Right ventricle myocardium inferior (tissue), 1 donor: ENCODE measurements at regions not wholly inside any gene's neighbourhood (a gene's known extent, or its start where the extent isn't known, plus 50 kb on each side); places are given as distances from the start of the nearest gene placed in this dataset.
A peak's percentile ranks its signal among the peaks of the same experiment; 100 is the strongest.

Experiments
- ATAC-seq: fragments of 200-7000 bp; cut with Tn5 transposase; one replicate; pipeline ENCODE4 v1.9.1; 2020; ENCODE audit warnings: mild to moderate bottlenecking, moderate library complexity
- DNase-seq: peaks from one replicate; pipeline ENCODE4 v3.0.0; 2021; ENCODE audit errors: missing footprints
- intact Hi-C: fragments of 100-400 bp; cut with DNase I; formaldehyde crosslinking; loops from one replicate; pipeline ENCODE4 v1.11.0; 2022
- donor health status: DM: no; HTN: yes; CAD: no; lungs with severe emphysema.

- ATAC-seq (no peak), DNase-seq (no peak)
- intact Hi-C loops: no loop called here
Measured at GRCh38 chr11:115052601-115053000, 374.3 kb downstream of the NXPE2 start.

DNA sequence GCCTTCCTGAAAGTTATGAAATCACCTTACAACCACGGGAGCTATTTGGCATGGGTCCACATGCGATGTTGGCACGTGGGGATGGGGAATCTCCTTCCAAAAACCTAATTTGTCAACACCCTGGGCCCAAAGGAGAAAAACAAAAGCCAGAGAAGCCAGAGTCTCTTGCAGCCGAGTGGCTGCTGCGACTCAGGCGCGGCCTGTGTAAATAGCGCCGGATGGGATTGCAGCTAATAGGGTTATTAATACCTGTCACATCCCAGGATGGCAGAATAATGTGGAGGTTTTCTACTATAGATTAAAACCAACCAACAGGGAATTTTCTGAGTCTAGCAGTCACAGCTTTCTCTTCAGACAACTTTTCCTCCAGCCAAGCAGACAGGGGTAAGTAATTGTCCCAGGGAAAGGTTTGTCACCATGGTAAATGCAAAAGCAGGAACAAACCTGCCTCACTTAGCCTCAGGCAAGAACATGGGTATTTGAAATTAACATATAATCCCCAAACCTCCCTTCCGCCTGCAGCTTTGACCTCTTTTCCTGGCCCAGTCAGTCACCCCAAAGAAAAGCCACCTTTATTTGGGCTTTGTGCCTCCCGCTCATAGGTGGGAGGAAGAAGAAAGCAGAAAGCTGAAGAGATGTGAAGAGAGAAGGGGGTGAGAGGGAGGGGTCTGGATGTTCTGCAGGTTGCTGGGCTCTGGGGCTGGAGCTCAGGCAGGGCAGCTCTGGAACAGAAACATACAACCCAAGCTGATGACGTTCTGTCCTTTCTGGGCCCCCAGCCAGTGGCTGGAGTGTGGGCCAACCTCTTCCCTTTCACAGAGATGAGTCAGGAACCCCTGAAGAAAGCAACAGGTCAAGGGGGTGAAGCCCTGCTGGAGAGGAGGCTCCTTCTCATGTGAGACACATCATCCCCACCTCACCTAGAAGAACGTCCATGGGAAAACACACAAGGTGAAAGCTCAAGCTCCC lies 376.5 kb downstream of the NXPE2 start:
- no peak for DNase-seq
- intact Hi-C loops: no loop called here
- ATAC-seq: peak; percentile 67

GRCh38 chr11:115056514-115056913 lies 378.2 kb downstream of the NXPE2 start:
- no peak for ATAC-seq
- intact Hi-C loops: no loop called here
- DNase-seq: no peak

- ATAC-seq: no peak
- DNase-seq: no peak
- intact Hi-C loops: no loop called here
Measured at GRCh38 chr11:115060840-115061239, 382.5 kb downstream of the NXPE2 start.

GRCh38 chr11:115065314-115065713 lies 387.0 kb downstream of the NXPE2 start:
- ATAC-seq: no peak
- DNase-seq: no peak
- intact Hi-C loops: no loop called here

- no peak for ATAC-seq
- DNase-seq: no peak
- intact Hi-C loops: no loop called here
Measured at GRCh38 chr11:115065830-115066664, 387.7 kb downstream of the NXPE2 start.

DNA sequence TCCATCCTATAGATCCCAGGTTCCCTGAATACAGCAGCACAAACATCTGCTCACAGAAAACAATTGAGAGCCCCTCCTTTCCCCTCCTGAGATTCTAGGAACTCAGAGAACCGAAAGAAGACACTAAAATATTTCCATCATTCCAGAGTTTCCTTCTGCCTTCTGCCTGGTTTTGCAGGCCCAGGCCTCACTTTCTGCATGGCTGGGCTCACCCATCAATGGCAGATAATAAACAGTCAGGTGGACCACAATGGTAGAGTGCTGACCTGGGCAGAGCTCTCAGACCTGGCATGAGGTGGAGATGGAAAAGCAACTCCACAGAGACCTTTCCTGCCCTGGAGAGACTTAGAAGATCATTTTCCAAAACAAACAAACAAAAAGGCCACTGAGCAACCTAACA lies 389.1 kb downstream of the NXPE2 start:
- ATAC-seq (no peak), DNase-seq (no peak)
- intact Hi-C loops: no loop called here

GRCh38 chr11:115067900-115068530 lies 389.7 kb downstream of the NXPE2 start:
- DNase-seq (no peak), ATAC-seq (no peak)
- intact Hi-C loops: no loop called here

DNA sequence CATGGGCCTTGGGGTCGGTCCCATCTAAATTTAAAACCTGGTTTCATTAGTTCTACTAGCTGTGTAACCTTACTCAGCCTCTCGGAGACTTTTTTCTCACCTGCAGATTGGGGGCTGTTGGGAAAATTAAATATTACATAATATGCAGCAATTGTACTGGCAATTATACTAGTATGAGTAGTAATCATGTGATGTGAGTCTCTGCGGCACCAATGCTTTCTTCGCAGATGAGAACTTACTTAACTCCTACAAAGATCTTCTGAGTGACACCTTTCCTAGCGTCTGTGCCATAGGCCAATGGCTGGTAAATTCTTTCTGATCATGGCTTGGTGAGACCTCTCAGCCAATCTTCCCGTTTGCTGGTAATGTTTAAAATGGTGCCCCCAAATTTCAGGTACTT lies 391.3 kb downstream of the NXPE2 start:
- ATAC-seq (no peak), DNase-seq (no peak)
- intact Hi-C loops: no loop called here

DNA sequence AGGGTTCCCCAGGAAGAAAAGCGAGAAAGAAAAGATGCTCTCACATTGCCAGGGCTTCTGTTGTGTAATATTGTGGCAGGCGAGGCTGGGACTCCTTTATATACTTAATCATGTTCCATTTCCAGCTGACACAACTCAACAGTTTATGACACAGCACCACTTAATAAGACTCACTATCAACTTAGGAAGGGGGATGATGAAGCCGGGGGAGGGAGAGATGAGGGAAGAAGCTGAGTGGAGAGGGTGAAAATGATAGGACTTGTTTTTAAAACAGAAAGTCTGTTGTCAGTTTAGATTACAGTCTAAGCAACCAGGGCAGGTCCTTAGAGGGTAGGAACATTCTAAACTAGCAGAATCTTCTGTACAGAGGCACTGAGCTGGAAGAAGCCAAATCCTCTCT lies 397.0 kb downstream of the NXPE2 start:
- no peak for ATAC-seq
- intact Hi-C loops: no loop called here
- no peak for DNase-seq

- DNase-seq: no peak
- intact Hi-C loops: no loop called here
- no peak for ATAC-seq
Measured at GRCh38 chr11:115077740-115078139, 399.4 kb downstream of the NXPE2 start.

DNA sequence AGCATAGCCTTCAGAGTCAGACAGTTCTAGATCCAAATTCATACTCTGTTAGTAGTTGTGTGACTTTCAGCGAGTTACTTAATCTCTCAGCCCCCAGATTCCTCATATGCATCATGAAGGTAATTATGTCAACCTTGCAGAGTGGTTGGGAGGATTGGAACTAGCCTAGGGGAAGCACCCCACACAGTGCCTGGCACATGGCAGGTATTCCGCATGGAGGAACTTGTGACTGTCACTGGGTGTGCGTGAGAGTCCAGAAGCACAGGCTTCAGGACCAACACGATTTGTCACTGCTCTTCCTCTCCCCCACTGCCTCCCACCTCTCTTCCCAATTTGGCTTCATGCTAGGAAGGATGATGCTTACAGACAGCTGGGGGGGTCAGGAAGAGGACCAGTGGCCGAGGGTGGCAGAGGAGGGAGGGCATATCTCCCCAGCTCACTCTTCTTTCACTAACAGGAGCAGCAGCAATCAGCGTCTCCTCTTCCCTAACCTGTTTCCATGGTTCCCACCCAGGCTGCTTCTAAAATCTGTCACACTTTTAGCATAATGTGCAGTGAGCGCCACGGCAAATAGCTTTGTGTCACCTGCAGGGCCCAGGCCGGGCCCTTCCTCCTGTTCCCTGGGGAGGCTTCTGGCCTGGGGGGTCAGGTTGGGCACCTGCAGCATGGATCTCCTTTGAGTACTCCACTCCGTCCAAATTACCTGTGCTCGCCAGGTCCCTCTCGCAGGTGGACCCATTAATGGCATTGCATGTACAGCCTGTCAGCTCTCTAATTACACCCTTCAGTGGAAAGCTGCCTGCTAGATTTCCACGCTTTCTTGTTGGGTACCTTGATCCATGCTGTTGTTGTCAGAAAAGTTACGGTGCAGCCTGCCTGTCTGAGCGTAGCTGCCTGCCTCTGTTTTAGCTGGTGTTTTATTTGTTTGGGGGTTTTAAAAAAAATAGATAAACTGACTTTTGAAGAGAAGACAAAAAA lies 400.4 kb downstream of the NXPE2 start:
- intact Hi-C loops: no loop called here
- no peak for ATAC-seq
- DNase-seq: no peak

DNA sequence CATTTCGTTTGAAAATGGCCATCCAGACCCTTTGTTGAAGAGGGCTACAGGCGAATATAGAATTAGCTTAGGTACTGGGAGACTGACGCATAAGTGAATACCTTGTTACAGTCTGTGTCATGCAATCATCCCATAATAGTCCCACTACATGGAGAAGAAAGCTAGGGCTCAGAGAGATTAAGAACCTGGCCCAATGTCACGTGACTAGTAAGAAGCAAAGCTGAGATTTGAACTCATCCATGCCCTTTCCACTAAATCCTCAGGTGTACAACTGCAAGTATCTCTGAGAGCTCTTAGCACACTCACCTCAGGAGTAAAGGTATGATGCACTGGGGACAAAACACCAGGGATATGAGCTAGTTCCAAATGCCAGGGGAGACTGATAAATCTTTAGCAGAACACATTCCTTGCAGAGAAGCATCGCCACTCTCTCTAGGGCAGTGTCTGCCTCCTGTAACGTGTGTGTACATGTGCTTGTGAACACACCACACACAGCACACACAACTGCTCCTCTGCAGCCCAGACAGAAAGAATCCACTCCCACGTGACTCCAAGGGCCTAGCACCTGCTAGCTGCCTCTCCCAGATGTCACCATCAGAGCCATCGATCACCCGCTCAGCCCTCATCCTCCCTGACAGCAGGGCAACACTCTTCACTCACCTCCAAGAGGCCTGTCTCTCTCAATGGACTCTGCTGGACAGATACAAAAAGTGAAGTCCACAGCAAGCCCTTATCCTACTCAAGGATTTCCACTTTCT lies 402.8 kb downstream of the NXPE2 start:
- ATAC-seq (no peak), DNase-seq (no peak)
- intact Hi-C loops: no loop called here

DNA sequence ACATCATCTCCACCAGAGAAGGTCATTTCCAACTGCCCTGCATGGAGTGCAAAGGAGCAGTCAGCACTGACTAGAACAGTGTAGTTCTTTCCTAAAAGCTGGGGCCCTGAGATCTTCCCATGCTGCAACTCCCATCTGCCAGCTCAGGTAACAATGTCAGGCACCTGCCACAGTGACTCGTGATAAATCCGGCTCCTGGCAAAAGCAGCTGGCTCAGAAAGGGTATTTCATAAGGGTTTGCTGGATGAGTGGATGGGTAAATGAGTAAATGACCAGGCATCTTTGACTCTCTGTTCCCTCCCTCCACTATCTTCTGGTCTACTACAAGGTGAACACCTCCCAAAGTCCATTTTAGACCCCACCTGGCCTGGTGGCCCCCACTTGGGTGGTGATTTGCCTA lies 403.6 kb downstream of the NXPE2 start:
- DNase-seq (no peak), ATAC-seq (no peak)
- intact Hi-C loops: no loop called here

DNA sequence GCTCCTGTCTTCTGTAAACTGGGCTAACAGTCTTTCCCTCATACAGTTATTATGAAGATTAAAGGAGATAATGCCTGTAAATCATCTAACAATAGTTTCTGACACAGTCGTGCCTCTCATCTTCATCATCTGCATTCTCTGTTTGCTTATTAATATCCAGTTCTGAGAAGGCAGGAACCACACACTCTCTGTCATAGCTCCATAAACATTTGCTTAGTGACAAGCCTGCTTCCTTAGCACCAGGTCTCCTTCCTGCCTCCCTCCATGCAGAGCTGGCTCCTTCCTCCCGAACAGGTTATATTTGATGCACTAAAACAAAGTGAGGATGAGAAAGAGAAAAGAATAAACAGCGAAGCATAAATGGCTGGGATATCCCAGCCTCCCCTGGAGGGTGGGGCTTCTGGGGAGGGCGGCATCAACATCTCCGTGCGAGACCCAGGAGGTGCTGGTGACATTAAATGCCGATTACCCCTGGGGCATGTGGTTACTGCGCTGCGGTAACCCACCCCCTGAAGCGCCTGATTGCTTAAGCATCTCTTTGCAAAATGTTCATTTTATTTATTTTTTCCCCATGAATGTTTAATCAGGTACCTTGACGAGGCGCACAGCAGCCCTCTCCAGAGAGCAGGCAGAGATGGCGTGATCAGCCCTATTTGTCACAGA lies 404.9 kb downstream of the NXPE2 start:
- intact Hi-C loops: no loop called here
- DNase-seq: no peak
- no peak for ATAC-seq

GRCh38 chr11:115084231-115084630 lies 405.9 kb downstream of the NXPE2 start:
- intact Hi-C loops: no loop called here
- ATAC-seq (no peak), DNase-seq (no peak)
